ENCODE measurements at regions not wholly inside any gene's neighbourhood (a gene's known extent, or its start where the extent isn't known, plus 50 kb on each side); places are given as distances from the start of the nearest gene placed in this dataset.

DNA sequence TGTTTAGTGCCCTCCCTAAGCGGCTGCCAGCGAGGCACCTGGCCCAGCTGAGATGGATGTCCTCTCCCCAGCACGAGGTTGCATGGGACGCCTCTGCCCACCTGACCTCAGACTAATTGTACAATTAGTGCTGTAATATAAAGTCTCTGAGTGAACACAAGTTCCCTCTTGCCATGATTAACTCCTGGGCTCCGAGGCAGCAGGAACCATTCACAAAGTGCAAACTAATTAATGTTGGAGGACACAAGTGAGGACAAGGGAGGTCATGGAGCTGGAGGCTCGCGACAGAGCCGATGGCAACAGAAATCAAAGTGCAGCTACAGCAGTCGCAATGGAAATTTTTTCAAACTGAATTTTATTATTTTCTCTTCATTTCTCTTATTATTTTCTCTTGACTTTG lies 156.6 kb upstream of the ADARB2 start:
- no peak for TF ChIP-seq CTCF (IDR thresholded peaks at IDR 0.05)
- TF ChIP-seq POLR2A (IDR thresholded peaks at IDR 0.05): no peak

Data from right lobe of liver (tissue), 4 donors.